ENCODE measurements at regions not wholly inside any gene's neighbourhood (a gene's known extent, or its start where the extent isn't known, plus 50 kb on each side); places are given as distances from the start of the nearest gene placed in this dataset.

GRCh38 chr13:81207231-81207630 is 866.3 kb upstream of the SPRY2 start:
- Histone ChIP-seq H3K36me3 (ENCODE audit: insufficient read depth, low read length) (no peaks in the 10 kb centered on the region), H3K27ac (ENCODE audit: low read depth, low read length) (no peak overlapping the region), H3K4me2 (ENCODE audit: insufficient read depth, low read length) (no peak overlapping the region), H3K27me3 (ENCODE audit: insufficient read depth, low read length) (no peaks in the 10 kb centered on the region), H3K79me2 (ENCODE audit: insufficient read depth, low read length) (no peaks in the 10 kb centered on the region), H3K4me3 (ENCODE audit: insufficient read depth, low read length) (no peak overlapping the region), H3K9me3 (ENCODE audit: low read depth, low read length) (peaks cover 4% of the 10 kb centered on the region), H2AFZ (ENCODE audit: low read length) (no peak overlapping the region), H4K20me1 (ENCODE audit: insufficient read depth, low read length) (no peaks in the 10 kb centered on the region), H3K4me1 (ENCODE audit: insufficient read depth, low read length) (no peaks in the 10 kb centered on the region)
- TF ChIP-seq CTCF (IDR thresholded peaks at IDR 0.05; ENCODE audit: extremely low read depth, low read depth, low read length) = no peak
- no peak for DNase-seq (ENCODE audit: insufficient read length, low spot score, missing footprints)

- H3K4me3 ChIP-seq (ENCODE audit: insufficient read depth, low read length) = no peak overlapping the region
- H4K20me1 ChIP-seq (ENCODE audit: insufficient read depth, low read length) = no peaks in the 10 kb centered on the region
- DNase-seq (ENCODE audit: insufficient read length, low spot score, missing footprints) = no peak
- no peaks in the 10 kb centered on the region for H3K27me3 ChIP-seq (ENCODE audit: insufficient read depth, low read length)
- no peaks in the 10 kb centered on the region for H3K36me3 ChIP-seq (ENCODE audit: insufficient read depth, low read length)
- no peak overlapping the region for H3K4me2 ChIP-seq (ENCODE audit: insufficient read depth, low read length)
- H2AFZ ChIP-seq (ENCODE audit: low read length) = no peak overlapping the region
- H3K9me3 ChIP-seq (ENCODE audit: low read depth, low read length) = peaks cover 4% of the 10 kb centered on the region
- no peak overlapping the region for H3K27ac ChIP-seq (ENCODE audit: low read depth, low read length)
- H3K4me1 ChIP-seq (ENCODE audit: insufficient read depth, low read length) = no peaks in the 10 kb centered on the region
- no peak for TF ChIP-seq CTCF (IDR thresholded peaks at IDR 0.05; ENCODE audit: extremely low read depth, low read depth, low read length)
- no peaks in the 10 kb centered on the region for H3K79me2 ChIP-seq (ENCODE audit: insufficient read depth, low read length)
These were observed 862.9 kb upstream of the SPRY2 start for GRCh38 chr13:81203783-81204182.

- Histone ChIP-seq H4K20me1 (ENCODE audit: insufficient read depth, low read length) (no peaks in the 10 kb centered on the region), H3K4me1 (ENCODE audit: insufficient read depth, low read length) (no peaks in the 10 kb centered on the region), H3K4me2 (ENCODE audit: insufficient read depth, low read length) (no peak overlapping the region), H3K79me2 (ENCODE audit: insufficient read depth, low read length) (no peaks in the 10 kb centered on the region), H3K36me3 (ENCODE audit: insufficient read depth, low read length) (no peaks in the 10 kb centered on the region), H3K4me3 (ENCODE audit: insufficient read depth, low read length) (no peak overlapping the region), H3K9me3 (ENCODE audit: low read depth, low read length) (peaks cover 4% of the 10 kb centered on the region), H3K27me3 (ENCODE audit: insufficient read depth, low read length) (no peaks in the 10 kb centered on the region), H3K27ac (ENCODE audit: low read depth, low read length) (no peak overlapping the region), H2AFZ (ENCODE audit: low read length) (no peak overlapping the region)
- TF ChIP-seq CTCF (IDR thresholded peaks at IDR 0.05; ENCODE audit: extremely low read depth, low read depth, low read length) = no peak
- DNase-seq (ENCODE audit: insufficient read length, low spot score, missing footprints) = no peak
These were observed 859.0 kb upstream of the SPRY2 start for GRCh38 chr13:81199956-81200355.

- Histone ChIP-seq H3K27ac (ENCODE audit: low read depth, low read length) (no peak overlapping the region), H3K79me2 (ENCODE audit: insufficient read depth, low read length) (no peaks in the 10 kb centered on the region), H3K27me3 (ENCODE audit: insufficient read depth, low read length) (no peaks in the 10 kb centered on the region), H2AFZ (ENCODE audit: low read length) (no peak overlapping the region), H4K20me1 (ENCODE audit: insufficient read depth, low read length) (no peaks in the 10 kb centered on the region), H3K4me1 (ENCODE audit: insufficient read depth, low read length) (no peaks in the 10 kb centered on the region), H3K9me3 (ENCODE audit: low read depth, low read length) (peaks cover under 1% of the 10 kb centered on the region), H3K4me2 (ENCODE audit: insufficient read depth, low read length) (no peak overlapping the region), H3K36me3 (ENCODE audit: insufficient read depth, low read length) (no peaks in the 10 kb centered on the region), H3K4me3 (ENCODE audit: insufficient read depth, low read length) (no peak overlapping the region)
- no peak for TF ChIP-seq CTCF (IDR thresholded peaks at IDR 0.05; ENCODE audit: extremely low read depth, low read depth, low read length)
- DNase-seq (ENCODE audit: insufficient read length, low spot score, missing footprints) = no peak
These were observed 857.0 kb upstream of the SPRY2 start for GRCh38 chr13:81197966-81198365.

All from osteoblast (primary cell).